ENCODE measurements at regions not wholly inside any gene's neighbourhood (a gene's known extent, or its start where the extent isn't known, plus 50 kb on each side); places are given as distances from the start of the nearest gene placed in this dataset.
"Not testable (repeated sequence)": the region's sequence is repeated elsewhere in the genome, so short reads cannot be mapped to it uniquely, and the experiment has no call there.

- Histone ChIP-seq H3K36me3 (ENCODE audit: control insufficient read depth, insufficient read depth, low read length) (no peaks in the 10 kb centered on the region), H3K4me3 (ENCODE audit: low read length) (no peak overlapping the region), H3K4me1 (ENCODE audit: control insufficient read depth, insufficient read depth, low read length) (no peaks in the 10 kb centered on the region), H3K27ac (ENCODE audit: low read length) (no peak overlapping the region), H3K27me3 (ENCODE audit: control insufficient read depth, insufficient read depth, low read length) (no peaks in the 10 kb centered on the region), H3K9me3 (ENCODE audit: control insufficient read depth, insufficient read depth, low read length) (peaks cover 3% of the 10 kb centered on the region)
- DNase-seq (ENCODE audit: low read depth, low spot score) = no peak
Measured at GRCh38 chr7:68964060-68964459, 634.2 kb upstream of the AUTS2 start.

GRCh38 chr7:68965351-68965750 lies 632.9 kb upstream of the AUTS2 start:
- Histone ChIP-seq H3K27me3 (ENCODE audit: control insufficient read depth, insufficient read depth, low read length) (no peaks in the 10 kb centered on the region), H3K9me3 (ENCODE audit: control insufficient read depth, insufficient read depth, low read length) (peaks cover 5% of the 10 kb centered on the region), H3K27ac (ENCODE audit: low read length) (no peak overlapping the region), H3K4me1 (ENCODE audit: control insufficient read depth, insufficient read depth, low read length) (no peaks in the 10 kb centered on the region), H3K36me3 (ENCODE audit: control insufficient read depth, insufficient read depth, low read length) (no peaks in the 10 kb centered on the region), H3K4me3 (ENCODE audit: low read length) (no peak overlapping the region)
- no peak for DNase-seq (ENCODE audit: low read depth, low spot score)
- no CpG with 5 or more reads among the region's 3 CpGs for WGBS (ENCODE audit: insufficient coverage, insufficient read length)

DNA sequence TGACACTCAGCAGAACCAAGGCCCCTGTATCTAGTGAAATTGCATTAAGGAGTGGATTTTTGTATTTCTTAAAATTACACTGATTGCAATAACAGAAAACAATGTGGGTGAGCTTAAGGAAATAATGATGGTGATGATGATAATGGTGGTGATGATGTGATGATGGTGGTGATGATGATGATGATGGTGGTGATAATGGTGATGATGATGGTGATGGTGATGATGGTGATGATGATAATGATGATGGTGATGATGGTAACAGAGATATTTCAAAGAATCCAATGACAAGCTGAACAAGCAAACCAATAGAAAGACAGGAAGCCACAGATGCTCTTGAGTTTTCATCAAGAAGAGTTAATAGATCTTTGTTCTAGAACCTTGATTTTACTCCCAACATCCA lies 630.7 kb upstream of the AUTS2 start:
- Histone ChIP-seq H3K4me1 (ENCODE audit: control insufficient read depth, insufficient read depth, low read length) (no peaks in the 10 kb centered on the region), H3K27me3 (ENCODE audit: control insufficient read depth, insufficient read depth, low read length) (no peaks in the 10 kb centered on the region), H3K27ac (ENCODE audit: low read length) (no peak overlapping the region), H3K4me3 (ENCODE audit: low read length) (no peak overlapping the region), H3K9me3 (ENCODE audit: control insufficient read depth, insufficient read depth, low read length) (peaks cover 7% of the 10 kb centered on the region), H3K36me3 (ENCODE audit: control insufficient read depth, insufficient read depth, low read length) (no peaks in the 10 kb centered on the region)
- no peak for DNase-seq (ENCODE audit: low read depth, low spot score)

GRCh38 chr7:68969571-68969970 lies 628.7 kb upstream of the AUTS2 start:
- Histone ChIP-seq H3K36me3 (ENCODE audit: control insufficient read depth, insufficient read depth, low read length) (no peaks in the 10 kb centered on the region), H3K9me3 (ENCODE audit: control insufficient read depth, insufficient read depth, low read length) (peaks cover 11% of the 10 kb centered on the region), H3K4me3 (ENCODE audit: low read length) (no peak overlapping the region), H3K27me3 (ENCODE audit: control insufficient read depth, insufficient read depth, low read length) (no peaks in the 10 kb centered on the region), H3K4me1 (ENCODE audit: control insufficient read depth, insufficient read depth, low read length) (no peaks in the 10 kb centered on the region), H3K27ac (ENCODE audit: low read length) (no peak overlapping the region)
- no CpG with 5 or more reads among the region's 3 CpGs for WGBS (ENCODE audit: insufficient coverage, insufficient read length)
- DNase-seq (ENCODE audit: low read depth, low spot score) = no peak

DNA sequence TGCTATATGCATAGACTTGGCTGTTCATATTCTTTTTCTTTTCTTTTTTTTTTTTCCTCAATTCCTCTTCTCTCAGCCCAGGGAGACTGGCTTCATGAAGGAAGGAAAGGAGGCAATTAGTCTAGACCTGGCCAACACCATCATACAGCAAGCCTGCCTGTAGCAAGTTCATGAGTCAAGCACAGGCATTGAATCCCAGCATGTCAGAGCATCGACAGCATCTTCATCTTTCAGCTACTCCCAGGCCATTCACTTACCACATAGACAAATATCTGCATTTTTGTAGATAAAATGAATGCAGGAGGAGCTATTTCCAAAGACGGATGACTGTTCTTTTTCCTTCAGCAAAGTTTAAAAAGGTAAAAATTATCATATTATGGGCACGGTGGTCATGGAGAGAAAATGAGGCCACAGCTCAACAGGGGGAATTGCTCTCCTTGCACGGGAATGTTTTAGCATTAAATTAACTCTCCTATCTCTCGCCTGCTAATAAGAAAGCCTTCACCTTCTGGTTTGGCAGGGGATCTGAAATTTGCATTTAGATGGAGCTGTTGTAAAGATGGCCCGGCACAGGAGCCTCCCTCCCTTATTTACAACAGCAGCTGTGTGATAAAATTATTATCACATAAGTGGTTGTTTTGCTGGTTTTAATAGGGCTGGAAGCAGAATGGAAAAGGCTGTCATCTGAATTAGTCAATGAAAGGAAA lies 626.5 kb upstream of the AUTS2 start:
- no peaks in the 10 kb centered on the region for H3K27me3 ChIP-seq (ENCODE audit: control insufficient read depth, insufficient read depth, low read length)
- no peak overlapping the region for H3K4me3 ChIP-seq (ENCODE audit: low read length)
- peaks cover 14% of the 10 kb centered on the region for H3K9me3 ChIP-seq (ENCODE audit: control insufficient read depth, insufficient read depth, low read length)
- DNase-seq (ENCODE audit: low read depth, low spot score) = no peak
- no CpG with 5 or more reads among the region's 6 CpGs for WGBS (ENCODE audit: insufficient coverage, insufficient read length)
- no peaks in the 10 kb centered on the region for H3K4me1 ChIP-seq (ENCODE audit: control insufficient read depth, insufficient read depth, low read length)
- H3K27ac ChIP-seq (ENCODE audit: low read length) = no peak overlapping the region
- no peaks in the 10 kb centered on the region for H3K36me3 ChIP-seq (ENCODE audit: control insufficient read depth, insufficient read depth, low read length)

GRCh38 chr7:68977385-68978055 lies 620.8 kb upstream of the AUTS2 start:
- Histone ChIP-seq H3K27ac (ENCODE audit: low read length) (no peak overlapping the region), H3K27me3 (ENCODE audit: control insufficient read depth, insufficient read depth, low read length) (no peaks in the 10 kb centered on the region), H3K4me3 (ENCODE audit: low read length) (no peak overlapping the region), H3K36me3 (ENCODE audit: control insufficient read depth, insufficient read depth, low read length) (no peaks in the 10 kb centered on the region), H3K4me1 (ENCODE audit: control insufficient read depth, insufficient read depth, low read length) (no peaks in the 10 kb centered on the region), H3K9me3 (ENCODE audit: control insufficient read depth, insufficient read depth, low read length) (peaks cover 12% of the 10 kb centered on the region)
- no CpG with 5 or more reads among the region's 14 CpGs for WGBS (ENCODE audit: insufficient coverage, insufficient read length)
- DNase-seq (ENCODE audit: low read depth, low spot score) = no peak

DNA sequence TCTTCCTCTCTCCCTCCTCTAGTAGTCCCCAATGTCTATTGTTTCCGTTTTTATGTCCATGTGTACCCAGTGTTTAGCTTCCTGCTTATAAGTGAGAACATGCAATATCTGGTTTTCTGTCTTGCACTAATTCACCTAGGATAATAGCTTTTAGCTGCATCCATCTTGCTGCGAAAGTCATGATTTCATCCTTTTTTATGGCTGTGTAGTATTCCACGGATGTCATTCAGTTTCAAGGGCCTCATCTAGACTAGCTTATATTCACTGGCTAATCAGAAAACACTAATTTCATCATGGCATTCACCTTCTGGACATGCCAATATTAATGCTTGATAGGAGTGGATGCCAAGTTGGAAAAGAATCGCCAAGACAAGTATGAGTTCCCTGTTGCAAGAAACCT lies 619.6 kb upstream of the AUTS2 start:
- H3K27me3 ChIP-seq (ENCODE audit: control insufficient read depth, insufficient read depth, low read length) = no peaks in the 10 kb centered on the region
- no peak for DNase-seq (ENCODE audit: low read depth, low spot score)
- no peaks in the 10 kb centered on the region for H3K36me3 ChIP-seq (ENCODE audit: control insufficient read depth, insufficient read depth, low read length)
- no peak overlapping the region for H3K4me3 ChIP-seq (ENCODE audit: low read length)
- H3K27ac ChIP-seq (ENCODE audit: low read length) = no peak overlapping the region
- peaks cover 12% of the 10 kb centered on the region for H3K9me3 ChIP-seq (ENCODE audit: control insufficient read depth, insufficient read depth, low read length)
- WGBS (ENCODE audit: insufficient coverage, insufficient read length) = no CpG with 5 or more reads among the region's 4 CpGs
- no peaks in the 10 kb centered on the region for H3K4me1 ChIP-seq (ENCODE audit: control insufficient read depth, insufficient read depth, low read length)

- WGBS (ENCODE audit: insufficient coverage, insufficient read length) = no CpG with 5 or more reads among the region's 1 CpG
- no peak for DNase-seq (ENCODE audit: low read depth, low spot score)
Measured at GRCh38 chr7:68980011-68980410, 618.3 kb upstream of the AUTS2 start.

DNA sequence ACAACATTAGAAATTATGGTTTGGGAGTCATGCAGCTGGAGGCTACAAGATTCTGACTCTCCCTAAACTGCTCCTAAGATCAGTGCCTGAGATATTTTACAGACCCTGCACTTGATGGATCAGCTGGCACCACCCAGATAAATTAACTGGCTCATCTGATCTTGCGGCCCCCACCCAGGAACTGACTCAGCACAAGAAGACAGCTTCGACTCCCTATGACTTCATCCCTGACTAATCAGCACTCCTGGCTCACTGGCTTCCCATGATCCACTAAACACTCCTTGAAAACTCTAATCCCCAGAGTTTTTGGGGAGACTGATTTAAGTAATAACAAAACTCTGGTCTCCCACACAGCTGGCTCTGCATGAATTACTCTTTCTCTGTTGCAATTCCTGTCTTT lies 617.8 kb upstream of the AUTS2 start:
- not testable (repeated sequence) for H3K27me3 ChIP-seq (ENCODE audit: control insufficient read depth, insufficient read depth, low read length); H3K4me1 ChIP-seq (ENCODE audit: control insufficient read depth, insufficient read depth, low read length); H3K27ac ChIP-seq (ENCODE audit: low read length); DNase-seq (ENCODE audit: low read depth, low spot score); H3K4me3 ChIP-seq (ENCODE audit: low read length); H3K36me3 ChIP-seq (ENCODE audit: control insufficient read depth, insufficient read depth, low read length); H3K9me3 ChIP-seq (ENCODE audit: control insufficient read depth, insufficient read depth, low read length)
- no CpG with 5 or more reads among the region's 2 CpGs for WGBS (ENCODE audit: insufficient coverage, insufficient read length)

More at GRCh38 chr7:68980011-68980410, 618.3 kb upstream of the AUTS2 start:
- Histone ChIP-seq H3K4me1 (ENCODE audit: control insufficient read depth, insufficient read depth, low read length) (no peaks in the 10 kb centered on the region), H3K27me3 (ENCODE audit: control insufficient read depth, insufficient read depth, low read length) (no peaks in the 10 kb centered on the region), H3K27ac (ENCODE audit: low read length) (no peak overlapping the region), H3K4me3 (ENCODE audit: low read length) (no peak overlapping the region), H3K36me3 (ENCODE audit: control insufficient read depth, insufficient read depth, low read length) (no peaks in the 10 kb centered on the region), H3K9me3 (ENCODE audit: control insufficient read depth, insufficient read depth, low read length) (peaks cover 11% of the 10 kb centered on the region)

GRCh38 chr7:68984306-68984705 lies 614.0 kb upstream of the AUTS2 start:
- Histone ChIP-seq H3K27ac (ENCODE audit: low read length) (no peak overlapping the region), H3K4me3 (ENCODE audit: low read length) (no peak overlapping the region), H3K27me3 (ENCODE audit: control insufficient read depth, insufficient read depth, low read length) (no peaks in the 10 kb centered on the region), H3K9me3 (ENCODE audit: control insufficient read depth, insufficient read depth, low read length) (peaks cover 11% of the 10 kb centered on the region), H3K4me1 (ENCODE audit: control insufficient read depth, insufficient read depth, low read length) (no peaks in the 10 kb centered on the region), H3K36me3 (ENCODE audit: control insufficient read depth, insufficient read depth, low read length) (no peaks in the 10 kb centered on the region)
- DNase-seq (ENCODE audit: low read depth, low spot score) = no peak
- no CpG with 5 or more reads among the region's 7 CpGs for WGBS (ENCODE audit: insufficient coverage, insufficient read length)

GRCh38 chr7:68994841-68995240 lies 603.4 kb upstream of the AUTS2 start:
- no peaks in the 10 kb centered on the region for H3K36me3 ChIP-seq (ENCODE audit: control insufficient read depth, insufficient read depth, low read length)
- DNase-seq (ENCODE audit: low read depth, low spot score) = no peak
- WGBS (ENCODE audit: insufficient coverage, insufficient read length) = no CpG with 5 or more reads among the region's 3 CpGs
- H3K4me1 ChIP-seq (ENCODE audit: control insufficient read depth, insufficient read depth, low read length) = no peaks in the 10 kb centered on the region
- no peak overlapping the region for H3K27ac ChIP-seq (ENCODE audit: low read length)
- peaks cover 13% of the 10 kb centered on the region for H3K9me3 ChIP-seq (ENCODE audit: control insufficient read depth, insufficient read depth, low read length)
- no peaks in the 10 kb centered on the region for H3K27me3 ChIP-seq (ENCODE audit: control insufficient read depth, insufficient read depth, low read length)
- no peak overlapping the region for H3K4me3 ChIP-seq (ENCODE audit: low read length)

Data from iPS DF 6.9 (cell line).